Psoas muscle (tissue), 7 donors: ENCODE measurements at regions not wholly inside any gene's neighbourhood (a gene's known extent, or its start where the extent isn't known, plus 50 kb on each side); places are given as distances from the start of the nearest gene placed in this dataset.
"Not testable (repeated sequence)": the region's sequence is repeated elsewhere in the genome, so short reads cannot be mapped to it uniquely, and the experiment has no call there.

ENCODE experiments used
- ATAC-seq, 4 donors: fragments of 200-7000 bp; cut with Tn5 transposase; one replicate each; pipeline ENCODE4 v1.9.1; 2020; ENCODE audit warnings: moderate library complexity in 3 of 4, mild to moderate bottlenecking in 2 of 4
- DNase-seq, 2 donors: peaks; one replicate each; pipeline ENCODE4 v3.0.0-alpha.2; 2020
- H3K27ac ChIP-seq: fragments of 200-600 bp; one replicate; pipeline ENCODE4 v1.8.0; 2022
- H3K27me3 ChIP-seq, 3 donors: fragments of 200-600 bp in 1 of 3; one replicate each; pipeline versions ENCODE4 v1.6.1 to v1.8.0; 2013 to 2022; ENCODE audit warnings: low read length in 2 of 3, mild to moderate bottlenecking in 2 of 3, moderate library complexity in 1 of 3; ENCODE audit not compliant: insufficient read depth in 3 of 3
- H3K36me3 ChIP-seq, 2 donors: fragments of 200-600 bp in 1 of 2; one replicate each; pipeline versions ENCODE4 v1.6.1 to v1.8.0; 2013 to 2022; ENCODE audit warnings: low read depth in 1 of 2, mild to moderate bottlenecking in 1 of 2, moderate library complexity in 1 of 2; ENCODE audit not compliant: insufficient read depth in 1 of 2
- H3K4me1 ChIP-seq: fragments of 200-600 bp; one replicate; pipeline ENCODE4 v1.8.0; 2022
- H3K4me3 ChIP-seq: fragments of 200-600 bp; one replicate; pipeline ENCODE4 v1.8.0; 2022; ENCODE audit warnings: mild to moderate bottlenecking
- H3K9me3 ChIP-seq: fragments of 200-600 bp; one replicate; pipeline ENCODE4 v1.8.0; 2022
- CTCF ChIP-seq: fragments of 200-600 bp; IDR thresholded peaks from one replicate; pipeline ENCODE4 v1.8.0; 2022; ENCODE audit warnings: antibody characterized with exemption
- WGBS, 3 donors: extraction: QIAGEN DNeasy Blood & Tissue Kit; methylation state at CpG; one replicate each; pipeline versions ENCODE4 v1.1.6 to v1.1.7; 2013; 5-methylcytosine and 5-hydroxymethylcytosine counted together
- intact Hi-C, 2 donors: fragments of 100-400 bp; cut with DNase I; formaldehyde crosslinking; loops; one replicate each; pipeline versions ENCODE4 v1.11.0 to v1.14.2; 2022
- donor health status: healthy with polysubstance abuse.
- donor health status: DM: no; HTN: no; CAD: no; lungs with moderate emphysema.
- donor health status: Bipolar disorder and iron deficiency.
- donor health status: healthy.
- donor health status: DM: yes; HTN: yes; CAD: no.
- donor health status: DM: no; HTN: no; CAD: no.
- donor health status: DM: yes; HTN: yes; CAD: no.

GRCh38 chr1:173367136-173367535, 110.0 kb upstream of the PRDX6 start:
- Histone ChIP-seq H3K4me3 (no peak overlapping the region), H3K9me3 (no peaks in the 10 kb centered on the region), H3K27ac (no peak overlapping the region), H3K36me3 (no peaks in the 10 kb centered on the region), H3K27me3 (no peaks in the 10 kb centered on the region), H3K4me1 (no peaks in the 10 kb centered on the region)
- no peak for DNase-seq
- intact Hi-C loops: no loop called here
- WGBS, 3 donors: 83 to 85% (median 83%) methylated on average over 6 of the region's 6 CpGs
- no peak for ATAC-seq
- no peak for TF ChIP-seq CTCF

GRCh38 chr1:173370586-173370985, 106.5 kb upstream of the PRDX6 start:
- H3K4me1 ChIP-seq, ATAC-seq, intact Hi-C loops, H3K27ac ChIP-seq, H3K36me3 ChIP-seq, H3K9me3 ChIP-seq, H3K4me3 ChIP-seq, H3K27me3 ChIP-seq, DNase-seq: not testable (repeated sequence)
- 76 to 89% (median 76%) methylated on average over 3 of the region's 3 CpGs for WGBS, 3 donors

- H3K4me1 ChIP-seq, ATAC-seq, H3K9me3 ChIP-seq, H3K4me3 ChIP-seq, H3K27ac ChIP-seq, H3K36me3 ChIP-seq, H3K27me3 ChIP-seq, intact Hi-C loops, DNase-seq: not testable (repeated sequence)
- WGBS, 3 donors: 75 to 91% (median 89%) methylated on average over 1 of the region's 1 CpG
These were observed 101.1 kb upstream of the PRDX6 start for GRCh38 chr1:173376065-173376464.

- Histone ChIP-seq H3K27ac (no peak overlapping the region), H3K27me3 (no peaks in the 10 kb centered on the region), H3K9me3 (peaks cover 7% of the 10 kb centered on the region), H3K4me3 (no peak overlapping the region), H3K4me1 (no peaks in the 10 kb centered on the region), H3K36me3 (no peaks in the 10 kb centered on the region)
- no peak for TF ChIP-seq CTCF
- ATAC-seq (no peak), DNase-seq (no peak)
- intact Hi-C loops: no loop called here
- WGBS, 3 donors: 90 to 92% (median 91%) methylated on average over 13 of the region's 13 CpGs
These were observed 99.9 kb upstream of the PRDX6 start for GRCh38 chr1:173377266-173377665.

GRCh38 chr1:173383351-173383750, 93.8 kb upstream of the PRDX6 start:
- WGBS, 3 donors: 87 to 95% (median 93%) methylated on average over 1 of the region's 1 CpG
- no peak for ATAC-seq
- no peak overlapping the region for H3K27ac ChIP-seq
- H3K9me3 ChIP-seq: no peaks in the 10 kb centered on the region
- H3K27me3 ChIP-seq: no peaks in the 10 kb centered on the region
- intact Hi-C loops: no loop called here
- no peak overlapping the region for H3K4me3 ChIP-seq
- H3K4me1 ChIP-seq: no peaks in the 10 kb centered on the region
- no peak for DNase-seq
- no peaks in the 10 kb centered on the region for H3K36me3 ChIP-seq
- TF ChIP-seq CTCF: no peak

- ATAC-seq: no peak
- DNase-seq: no peak
- H3K4me3 ChIP-seq: no peak overlapping the region
- no peak overlapping the region for H3K27ac ChIP-seq
- no peaks in the 10 kb centered on the region for H3K36me3 ChIP-seq
- intact Hi-C loops: no loop called here
- no peaks in the 10 kb centered on the region for H3K9me3 ChIP-seq
- no peaks in the 10 kb centered on the region for H3K27me3 ChIP-seq
- no peaks in the 10 kb centered on the region for H3K4me1 ChIP-seq
- no peak for TF ChIP-seq CTCF
- WGBS, 3 donors: 55 to 65% (median 58%) methylated on average over 1 of the region's 1 CpG
These were observed 88.8 kb upstream of the PRDX6 start for GRCh38 chr1:173388352-173388751.
